ENCODE measurements at regions not wholly inside any gene's neighbourhood (a gene's known extent, or its start where the extent isn't known, plus 50 kb on each side); places are given as distances from the start of the nearest gene placed in this dataset.

GRCh38 chr2:45074713-45075112 lies 65.5 kb upstream of the SIX2 start:
- no peaks in the 10 kb centered on the region for H3K36me3 ChIP-seq
- no peaks in the 10 kb centered on the region for H3K4me1 ChIP-seq
- no peak overlapping the region for H3K4me3 ChIP-seq
- ATAC-seq = no peak
- no peak overlapping the region for H3K27ac ChIP-seq
- H3K9me3 ChIP-seq = no peaks in the 10 kb centered on the region
- no peak for TF ChIP-seq POLR2A (IDR thresholded peaks at IDR 0.05)
- TF ChIP-seq EP300 (IDR thresholded peaks at IDR 0.05) = no peak
- no peak for TF ChIP-seq POLR2AphosphoS5 (IDR thresholded peaks at IDR 0.05)
- WGBS, 2 donors (ENCODE audit: low coverage in 1 of 2) = 81 to 100% methylated on average over 1 to 4 of the region's 4 CpGs
- H3K27me3 ChIP-seq = peaks cover 30% of the 10 kb centered on the region

- WGBS, 2 donors (ENCODE audit: low coverage in 1 of 2) = 60% methylated on average over 3 of the region's 8 CpGs; no CpG with 5 or more reads in 1 of the 2 donors
- no peak for TF ChIP-seq EP300 (IDR thresholded peaks at IDR 0.05)
- no peak for TF ChIP-seq POLR2A (IDR thresholded peaks at IDR 0.05)
- TF ChIP-seq CTCF (IDR thresholded peaks at IDR 0.05) = no peak
- TF ChIP-seq POLR2AphosphoS5 (IDR thresholded peaks at IDR 0.05) = no peak
- H3K4me1 ChIP-seq = no peaks in the 10 kb centered on the region
- no peak for ATAC-seq
- H3K9me3 ChIP-seq = no peaks in the 10 kb centered on the region
- peaks cover 46% of the 10 kb centered on the region for H3K27me3 ChIP-seq
- H3K36me3 ChIP-seq = no peaks in the 10 kb centered on the region
- H3K27ac ChIP-seq = no peak overlapping the region
- H3K4me3 ChIP-seq = no peak overlapping the region
Measured at GRCh38 chr2:45072862-45073237, 63.6 kb upstream of the SIX2 start.

- TF ChIP-seq EP300 (IDR thresholded peaks at IDR 0.05) (no peak), POLR2AphosphoS5 (IDR thresholded peaks at IDR 0.05) (no peak), CTCF (IDR thresholded peaks at IDR 0.05) (no peak), POLR2A (IDR thresholded peaks at IDR 0.05) (no peak)
- Histone ChIP-seq H3K9me3 (no peaks in the 10 kb centered on the region), H3K36me3 (no peaks in the 10 kb centered on the region), H3K4me1 (no peaks in the 10 kb centered on the region), H3K27ac (no peak overlapping the region), H3K4me3 (no peak overlapping the region), H3K27me3 (peaks cover 48% of the 10 kb centered on the region)
- WGBS, 2 donors (ENCODE audit: low coverage in 1 of 2) = 62 to 93% methylated on average over 2 to 4 of the region's 9 CpGs
- no peak for ATAC-seq
Measured at GRCh38 chr2:45072064-45072861, 63.0 kb upstream of the SIX2 start.

GRCh38 chr2:45070113-45070652 lies 60.9 kb upstream of the SIX2 start:
- Histone ChIP-seq H3K27me3 (peaks cover 58% of the 10 kb centered on the region), H3K9me3 (no peaks in the 10 kb centered on the region), H3K4me3 (no peak overlapping the region), H3K27ac (no peak overlapping the region), H3K4me1 (no peaks in the 10 kb centered on the region), H3K36me3 (no peaks in the 10 kb centered on the region)
- ATAC-seq = no peak
- WGBS, 2 donors (ENCODE audit: low coverage in 1 of 2) = 20 to 36% methylated on average over 3 to 7 of the region's 9 CpGs
- no peak for TF ChIP-seq CTCF (IDR thresholded peaks at IDR 0.05)
- no peak for TF ChIP-seq POLR2AphosphoS5 (IDR thresholded peaks at IDR 0.05)
- TF ChIP-seq POLR2A (IDR thresholded peaks at IDR 0.05) = no peak
- no peak for TF ChIP-seq EP300 (IDR thresholded peaks at IDR 0.05)

GRCh38 chr2:45069684-45070083 lies 60.4 kb upstream of the SIX2 start:
- no peaks in the 10 kb centered on the region for H3K9me3 ChIP-seq
- no peak for ATAC-seq
- WGBS, 2 donors (ENCODE audit: low coverage in 1 of 2) = 88 to 94% methylated on average over 5 of the region's 5 CpGs
- H3K36me3 ChIP-seq = no peaks in the 10 kb centered on the region
- no peaks in the 10 kb centered on the region for H3K4me1 ChIP-seq
- H3K4me3 ChIP-seq = no peak overlapping the region
- TF ChIP-seq POLR2AphosphoS5 (IDR thresholded peaks at IDR 0.05) = no peak
- no peak for TF ChIP-seq POLR2A (IDR thresholded peaks at IDR 0.05)
- no peak for TF ChIP-seq CTCF (IDR thresholded peaks at IDR 0.05)
- TF ChIP-seq EP300 (IDR thresholded peaks at IDR 0.05) = no peak
- no peak overlapping the region for H3K27ac ChIP-seq
- peaks cover 54% of the 10 kb centered on the region for H3K27me3 ChIP-seq
